ENCODE measurements at regions not wholly inside any gene's neighbourhood (a gene's known extent, or its start where the extent isn't known, plus 50 kb on each side); places are given as distances from the start of the nearest gene placed in this dataset.
"Not testable (repeated sequence)": the region's sequence is repeated elsewhere in the genome, so short reads cannot be mapped to it uniquely, and the experiment has no call there.

DNA sequence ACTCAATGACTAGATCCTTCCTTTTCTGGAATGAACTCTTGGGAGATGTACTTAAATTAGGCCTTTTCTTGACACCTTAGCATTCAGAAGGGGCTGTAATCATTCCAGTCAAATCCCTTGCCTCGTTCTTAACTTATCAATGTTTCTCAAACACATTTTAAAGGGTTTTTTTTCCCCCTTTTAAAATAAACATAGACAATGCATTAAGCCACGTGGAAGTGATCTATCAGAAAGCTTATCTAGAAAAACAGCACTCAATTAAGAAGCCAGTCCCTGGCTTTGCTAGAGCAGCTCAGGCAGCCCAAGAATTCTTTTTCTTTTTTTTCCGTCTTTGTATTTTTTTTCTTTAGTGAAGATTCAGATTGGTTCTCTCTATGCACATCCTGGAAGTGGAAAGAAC lies 118.2 kb downstream of the PCDH7 start:
- no peak for DNase-seq

GRCh38 chr4:30839583-30840520 lies 119.7 kb downstream of the PCDH7 start:
- DNase-seq, result no peak

DNA sequence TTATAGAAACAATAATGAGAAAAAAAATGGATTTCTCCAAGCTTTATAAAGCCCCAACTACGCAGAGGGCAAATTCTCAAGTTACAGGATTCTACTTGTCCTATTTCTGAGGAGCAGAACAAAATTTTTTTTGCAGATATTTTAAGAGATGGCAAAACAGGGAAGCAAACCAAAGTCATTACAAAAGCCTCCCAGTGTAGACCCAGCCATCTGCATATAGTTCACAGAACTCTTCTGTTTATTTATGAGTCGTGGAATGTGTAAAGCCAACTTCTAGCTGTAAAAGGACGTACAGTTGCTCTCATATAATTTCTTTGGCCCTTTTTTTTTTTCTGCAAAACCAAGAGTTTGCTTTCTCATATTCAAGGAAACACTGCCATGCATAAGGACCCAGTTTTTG lies 120.4 kb downstream of the PCDH7 start:
- DNase-seq, result no peak

- no peak for DNase-seq
These were observed 122.0 kb downstream of the PCDH7 start for GRCh38 chr4:30842142-30842541.

DNA sequence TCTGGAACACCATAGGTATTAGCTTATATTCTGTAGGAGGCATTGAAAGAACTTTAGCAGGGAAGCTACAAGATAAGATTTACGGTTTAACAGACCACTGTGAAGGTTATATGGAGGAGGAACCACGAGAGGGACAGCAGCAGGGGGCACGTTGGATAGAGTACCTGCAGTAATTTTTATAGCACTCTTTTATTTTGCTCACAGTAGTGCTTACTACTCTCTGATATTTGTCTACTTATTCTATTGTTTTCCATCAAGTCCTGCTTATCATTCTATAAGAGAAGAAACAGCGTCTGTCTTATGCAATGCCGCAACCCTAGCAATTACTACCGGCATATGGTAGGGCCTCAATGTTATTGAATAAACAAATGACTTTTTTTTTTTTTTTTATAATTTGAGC lies 122.5 kb downstream of the PCDH7 start:
- no peak for DNase-seq

DNA sequence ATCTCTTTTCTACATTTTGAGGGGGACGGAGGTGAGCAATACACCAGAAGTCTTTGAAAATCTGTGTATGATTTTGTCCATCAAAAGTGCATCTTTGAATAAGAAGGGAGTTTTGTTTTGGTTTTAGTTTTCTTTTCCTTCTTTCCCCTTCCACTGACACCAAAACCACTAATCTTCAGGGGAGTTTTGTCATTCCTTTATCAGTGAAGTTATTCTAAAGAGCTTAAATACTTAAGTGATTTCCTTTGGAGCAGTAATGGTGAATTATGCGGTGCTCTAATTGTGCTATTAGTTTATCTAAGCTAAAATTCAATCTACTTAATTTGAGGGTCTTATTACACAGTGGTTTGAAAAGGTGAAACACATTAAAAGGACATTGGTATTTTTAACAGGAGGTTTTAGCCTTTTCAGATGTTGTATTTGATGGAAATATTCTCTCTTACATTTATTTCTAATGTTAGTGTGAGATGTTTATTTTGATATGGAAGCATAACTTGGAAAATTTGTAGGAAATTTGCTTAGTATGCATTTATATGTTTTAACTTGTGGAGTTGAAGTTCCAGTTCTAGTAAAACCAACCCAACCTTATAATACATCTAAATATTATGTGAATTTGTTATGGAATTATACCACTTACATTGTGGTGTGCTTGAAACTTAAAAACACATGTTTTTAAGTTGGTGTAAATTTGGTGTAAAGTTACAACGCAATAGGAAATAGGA lies 124.9 kb downstream of the PCDH7 start:
- no peak for DNase-seq

DNA sequence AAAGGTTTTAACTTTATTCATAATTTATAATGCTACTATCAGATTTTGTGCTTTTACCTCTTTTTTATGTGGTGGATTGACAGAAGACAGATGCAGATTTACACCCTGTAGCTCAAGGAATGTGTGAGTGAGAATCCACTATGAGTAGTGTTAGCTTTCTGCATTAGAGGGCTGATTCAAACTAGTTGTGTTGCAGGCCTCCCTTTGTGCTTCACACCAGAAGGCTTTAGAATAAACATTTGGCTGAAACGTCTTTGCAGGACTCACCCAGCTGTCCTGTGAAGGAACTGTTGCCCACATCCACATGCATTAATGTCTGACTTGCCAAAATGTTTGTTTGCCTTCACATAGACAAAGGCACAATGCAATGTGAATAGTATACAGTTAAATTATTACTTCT lies 127.0 kb downstream of the PCDH7 start:
- no peak for DNase-seq

- no peak for DNase-seq
These were observed 127.8 kb downstream of the PCDH7 start for GRCh38 chr4:30847958-30848357.

DNA sequence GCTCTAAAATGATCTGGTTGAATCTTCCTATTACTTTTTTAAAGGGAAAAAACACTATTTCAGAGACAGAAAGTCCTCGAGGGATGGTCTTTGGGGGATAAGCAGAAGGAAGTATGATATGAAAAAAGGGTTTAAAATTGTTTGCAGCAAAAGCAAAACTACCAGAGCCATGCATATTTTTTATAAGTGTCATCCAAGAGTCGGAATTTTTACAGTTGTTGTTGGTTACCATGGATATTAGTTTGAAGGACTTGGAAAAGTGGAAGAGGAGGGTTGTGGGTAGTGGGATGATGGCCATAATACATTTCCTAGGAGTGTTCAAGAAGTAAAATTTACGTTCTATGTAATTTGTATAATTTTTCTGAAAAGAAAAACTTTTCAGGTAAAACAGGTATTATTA lies 134.4 kb downstream of the PCDH7 start:
- no peak for DNase-seq

GRCh38 chr4:30855232-30855631 lies 135.1 kb downstream of the PCDH7 start:
- no peak for DNase-seq

GRCh38 chr4:30856795-30857564 lies 136.8 kb downstream of the PCDH7 start:
- no peak for DNase-seq

DNA sequence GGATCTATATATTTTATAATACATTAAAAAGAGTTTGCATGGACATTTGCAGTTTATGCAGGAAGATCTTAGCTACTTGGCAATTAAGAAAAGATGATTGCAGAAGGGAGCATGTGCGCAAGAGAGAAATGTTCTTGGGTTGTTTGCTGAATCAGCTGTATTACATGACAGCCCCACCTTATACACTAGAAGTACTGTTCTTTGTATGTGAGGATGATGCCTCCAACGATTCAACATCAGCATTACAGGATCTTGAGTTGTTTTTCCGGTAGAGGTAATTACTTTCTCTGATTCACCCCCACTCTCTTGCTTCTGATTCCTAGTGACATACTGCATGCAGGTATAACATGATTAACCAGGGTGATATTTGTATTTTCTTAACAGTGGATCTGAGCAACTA lies 140.8 kb downstream of the PCDH7 start:
- DNase-seq, result no peak

DNA sequence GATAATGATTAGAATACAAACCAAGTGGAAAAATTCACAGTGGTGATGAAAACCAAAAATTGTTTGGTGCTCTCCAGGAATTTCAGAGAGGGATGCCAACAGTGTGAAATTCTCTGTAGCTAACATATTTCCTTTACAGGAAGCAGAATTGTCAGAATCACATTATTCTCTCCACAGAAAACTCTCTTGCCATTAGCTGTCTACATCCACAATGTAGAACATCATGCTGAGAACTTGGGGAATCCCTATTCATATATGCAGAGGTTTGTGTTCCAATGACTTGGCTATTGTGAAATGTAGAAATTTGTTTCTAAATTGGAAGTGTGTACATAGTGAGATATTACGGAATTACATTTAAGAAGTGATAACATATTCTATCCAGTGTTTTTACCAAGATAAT lies 142.0 kb downstream of the PCDH7 start:
- DNase-seq, result no peak

DNA sequence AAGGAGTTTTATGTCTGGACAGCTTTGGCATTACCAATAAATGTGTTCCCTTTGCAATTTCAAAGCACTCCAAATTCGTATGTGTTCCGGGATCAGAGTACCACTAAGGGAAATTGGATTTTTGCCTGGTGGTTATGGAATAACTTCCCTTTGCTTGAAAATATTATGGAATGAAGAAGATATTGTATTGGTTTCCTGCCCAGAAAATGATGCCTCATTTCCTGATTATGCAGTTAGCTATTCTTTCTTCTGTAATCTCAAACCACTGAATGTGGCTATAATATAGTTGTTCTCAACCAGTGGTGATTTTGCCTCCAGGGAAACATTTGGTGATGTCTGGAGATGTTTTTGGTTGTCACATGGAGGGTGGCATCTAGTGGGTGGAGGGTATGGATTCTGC lies 142.9 kb downstream of the PCDH7 start:
- DNase-seq, result no peak

GRCh38 chr4:30865691-30866090 lies 145.5 kb downstream of the PCDH7 start:
- DNase-seq, result no peak

DNA sequence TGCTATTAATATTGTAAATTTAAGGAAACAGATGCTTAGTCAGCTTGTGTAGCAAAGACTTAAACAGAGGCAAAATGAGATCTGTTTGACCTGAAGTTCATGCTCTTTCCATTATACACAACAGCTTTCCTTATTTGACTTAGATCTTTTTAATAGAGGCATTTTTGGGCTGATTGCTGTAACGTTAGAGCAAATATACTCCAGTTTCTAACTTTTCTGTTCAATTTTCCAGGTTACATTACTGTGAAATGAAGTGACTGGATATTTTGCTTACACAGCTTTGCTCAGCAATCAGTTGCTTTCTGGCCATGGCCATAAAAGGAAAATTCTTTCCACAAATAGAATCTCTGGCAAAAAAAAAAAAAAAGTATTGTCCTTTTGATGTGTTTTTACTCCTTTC lies 146.2 kb downstream of the PCDH7 start:
- DNase-seq, result no peak

GRCh38 chr4:30866907-30867306 lies 146.7 kb downstream of the PCDH7 start:
- no peak for DNase-seq

GRCh38 chr4:30867427-30867826 lies 147.3 kb downstream of the PCDH7 start:
- no peak for DNase-seq

- DNase-seq, result no peak
These were observed 148.1 kb downstream of the PCDH7 start for GRCh38 chr4:30868111-30868895.

DNA sequence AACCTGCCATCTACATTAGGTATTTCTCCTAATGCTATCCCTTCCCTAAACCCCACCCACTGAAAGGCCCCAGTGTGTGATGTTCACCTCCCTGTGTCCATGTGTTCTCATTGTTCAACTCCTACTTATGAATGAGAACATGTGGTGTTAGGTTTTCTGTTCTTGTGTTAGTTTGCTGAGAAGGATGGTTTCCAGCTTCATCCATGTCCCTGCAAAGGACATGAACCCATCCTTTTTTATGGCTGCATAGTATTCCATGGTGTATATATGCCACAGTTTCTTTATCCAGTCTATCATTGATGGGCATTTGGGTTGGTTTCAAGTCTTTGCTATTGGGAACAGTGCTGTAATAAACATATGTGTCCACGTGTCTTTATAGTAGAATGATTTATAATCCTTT lies 149.2 kb downstream of the PCDH7 start:
- DNase-seq, result not testable (repeated sequence)

DNA sequence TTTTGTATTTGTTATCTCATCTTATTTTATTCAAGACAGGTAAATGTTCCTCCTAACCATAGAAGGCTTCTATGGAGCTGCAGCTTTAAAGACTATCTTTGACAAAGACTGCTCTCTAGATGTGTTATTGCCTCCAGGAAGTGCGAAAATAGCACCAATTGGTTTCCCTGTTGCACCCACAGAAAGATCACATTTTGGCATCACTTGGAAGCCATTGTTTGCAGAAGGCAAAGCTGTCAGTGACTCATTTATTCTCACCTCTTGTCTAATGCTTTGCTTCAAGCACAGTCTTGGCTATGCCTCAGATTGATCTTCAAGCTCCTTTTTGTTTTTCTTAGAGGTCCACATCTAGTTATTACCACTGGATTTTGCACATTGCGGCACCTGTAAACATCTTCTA lies 150.3 kb downstream of the PCDH7 start:
- no peak for DNase-seq

DNA sequence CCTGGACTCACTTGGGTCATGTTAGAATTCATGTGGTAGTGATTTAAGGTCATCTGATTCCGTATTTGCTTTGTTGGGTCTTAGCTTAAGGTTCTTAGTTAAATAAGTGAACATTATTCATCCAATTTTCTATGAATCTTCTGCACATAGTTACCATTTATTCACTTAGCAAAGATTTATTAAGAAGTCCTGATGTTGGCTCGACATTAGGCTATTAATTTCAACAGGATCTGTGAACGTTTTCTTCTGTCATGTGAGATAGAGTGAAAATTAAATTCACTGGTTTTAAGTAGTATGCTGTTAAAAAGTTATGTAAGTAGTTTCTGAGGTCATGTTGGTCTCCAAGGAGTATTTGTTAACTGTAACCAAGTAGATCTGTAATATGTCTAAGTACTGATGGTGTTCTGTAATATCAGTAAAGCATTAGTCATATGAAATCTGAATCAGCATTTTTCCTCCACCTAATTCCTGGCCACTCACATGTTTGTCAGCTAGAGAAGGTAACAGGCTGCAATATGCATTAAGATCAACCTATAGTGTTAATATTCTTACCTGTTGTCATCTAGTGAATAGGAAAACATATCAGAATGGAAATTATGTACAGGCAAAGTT lies 155.6 kb downstream of the PCDH7 start:
- no peak for DNase-seq
